ENCODE measurements at regions not wholly inside any gene's neighbourhood (a gene's known extent, or its start where the extent isn't known, plus 50 kb on each side); places are given as distances from the start of the nearest gene placed in this dataset.

DNA sequence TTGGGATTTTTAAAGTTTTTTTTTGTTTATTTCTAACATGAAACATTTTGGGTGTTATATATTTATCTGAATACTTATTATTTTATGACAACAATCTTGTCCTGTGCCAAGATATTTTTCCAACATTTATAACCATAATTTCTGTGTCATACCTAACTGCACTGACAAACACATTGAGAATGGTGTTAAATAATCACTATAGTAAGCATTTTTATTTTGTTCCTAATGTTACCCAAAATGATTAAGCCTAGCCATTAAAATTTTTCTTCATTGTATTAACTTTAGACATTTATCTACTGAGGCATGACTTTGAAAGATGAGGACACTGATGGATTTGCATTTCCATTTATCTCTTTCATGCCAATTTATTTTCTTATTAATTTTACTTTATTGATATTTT lies 91.6 kb upstream of the STK32A start:
- H3K9me3 Mint-ChIP-seq = peaks cover 10% of the 10 kb centered on the region
- H3K4me1 Mint-ChIP-seq = no peaks in the 10 kb centered on the region
- DNase-seq = no peak
- H3K27me3 Mint-ChIP-seq = no peaks in the 10 kb centered on the region
- H3K27ac Mint-ChIP-seq = no peak overlapping the region
- intact Hi-C loops (cut with micrococcal nuclease) = no loop called here
- H3K4me3 Mint-ChIP-seq = no peak overlapping the region
- H3K36me3 Mint-ChIP-seq (ENCODE audit: low read depth) = no peaks in the 10 kb centered on the region

GRCh38 chr5:147145328-147145727 lies 89.5 kb upstream of the STK32A start:
- DNase-seq = no peak
- intact Hi-C loops (cut with micrococcal nuclease) = no loop called here
- Mint-ChIP-seq H3K27ac (no peak overlapping the region), H3K4me3 (no peak overlapping the region), H3K36me3 (ENCODE audit: low read depth) (no peaks in the 10 kb centered on the region), H3K4me1 (no peaks in the 10 kb centered on the region), H3K9me3 (no peaks in the 10 kb centered on the region), H3K27me3 (no peaks in the 10 kb centered on the region)

DNA sequence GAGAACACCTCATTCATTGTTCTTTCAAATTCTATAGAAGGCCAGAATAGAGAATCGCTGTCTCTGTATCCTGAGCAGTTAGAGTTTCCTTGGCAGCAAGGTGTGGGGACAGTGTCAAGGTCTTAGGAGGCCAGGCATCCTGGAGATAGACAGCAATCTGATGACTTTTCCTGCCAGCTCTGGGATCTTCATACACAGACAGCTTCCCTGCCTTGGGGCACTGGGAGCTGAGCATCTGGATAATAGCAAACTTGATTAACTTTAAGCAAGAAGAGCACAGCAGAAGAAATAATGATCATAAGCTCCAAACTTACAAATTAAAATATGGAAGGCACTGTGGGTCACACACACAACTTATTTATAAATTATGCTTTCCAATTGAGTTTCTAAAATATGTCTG lies 86.1 kb upstream of the STK32A start:
- H3K36me3 Mint-ChIP-seq (ENCODE audit: low read depth) = no peaks in the 10 kb centered on the region

DNA sequence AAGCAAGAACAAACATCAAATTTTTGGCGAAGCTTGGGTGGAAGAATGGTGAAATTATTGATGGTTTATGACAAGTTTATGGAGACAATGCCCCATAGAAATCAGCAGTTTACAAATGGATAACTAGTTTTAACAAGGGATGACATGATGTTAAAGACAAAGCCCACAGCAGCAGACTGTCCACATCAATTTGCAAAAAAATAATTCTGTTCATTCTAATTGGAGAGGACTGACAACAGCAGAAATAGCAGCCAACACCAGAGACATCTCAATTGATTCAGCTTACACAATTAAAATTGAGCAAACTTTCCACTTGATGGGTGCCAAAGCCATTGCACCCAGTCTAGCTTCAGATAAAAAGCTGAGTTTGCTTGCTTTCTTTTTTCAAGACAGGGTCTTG lies 82.7 kb upstream of the STK32A start:
- H3K27me3 Mint-ChIP-seq = no peaks in the 10 kb centered on the region
- H3K27ac Mint-ChIP-seq = no peak overlapping the region
- H3K9me3 Mint-ChIP-seq = no peaks in the 10 kb centered on the region
- no peaks in the 10 kb centered on the region for H3K4me1 Mint-ChIP-seq
- no peak for DNase-seq
- intact Hi-C loops (cut with micrococcal nuclease) = no loop called here
- no peaks in the 10 kb centered on the region for H3K36me3 Mint-ChIP-seq (ENCODE audit: low read depth)
- no peak overlapping the region for H3K4me3 Mint-ChIP-seq

More for the DNA sequence above, 86.1 kb upstream of the STK32A start:
- Mint-ChIP-seq H3K9me3 (no peaks in the 10 kb centered on the region), H3K27ac (no peak overlapping the region), H3K4me1 (no peaks in the 10 kb centered on the region), H3K4me3 (no peak overlapping the region), H3K27me3 (no peaks in the 10 kb centered on the region)
- no peak for DNase-seq
- intact Hi-C loops (cut with micrococcal nuclease) = no loop called here

DNA sequence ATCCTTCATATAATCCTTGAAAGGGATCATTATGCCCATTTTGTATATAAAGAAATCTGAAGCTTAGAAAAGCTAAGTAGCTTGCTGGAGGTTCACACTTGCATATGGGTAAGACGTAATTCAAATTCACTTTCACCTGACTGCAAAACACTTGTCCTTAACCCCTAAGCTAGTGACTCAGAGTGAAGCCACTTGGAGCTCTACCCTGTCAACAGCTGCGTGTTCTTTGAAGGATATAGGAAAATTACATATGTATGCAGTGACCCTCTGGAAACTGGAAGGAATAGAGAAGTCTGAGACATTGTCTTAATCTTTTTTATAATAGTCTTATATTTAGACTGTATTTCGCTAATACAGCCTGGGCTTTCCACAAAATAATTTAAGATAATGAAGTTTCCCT lies 80.0 kb upstream of the STK32A start:
- H3K9me3 Mint-ChIP-seq = no peaks in the 10 kb centered on the region
- no peaks in the 10 kb centered on the region for H3K4me1 Mint-ChIP-seq
- H3K4me3 Mint-ChIP-seq = no peak overlapping the region
- no peak for DNase-seq
- no peak overlapping the region for H3K27ac Mint-ChIP-seq
- no peaks in the 10 kb centered on the region for H3K27me3 Mint-ChIP-seq
- no peaks in the 10 kb centered on the region for H3K36me3 Mint-ChIP-seq (ENCODE audit: low read depth)
- intact Hi-C loops (cut with micrococcal nuclease) = no loop called here

- intact Hi-C loops (cut with micrococcal nuclease) = no loop called here
- H3K9me3 Mint-ChIP-seq = no peaks in the 10 kb centered on the region
- no peak for DNase-seq
- H3K27ac Mint-ChIP-seq = no peak overlapping the region
- H3K4me1 Mint-ChIP-seq = no peaks in the 10 kb centered on the region
- no peak overlapping the region for H3K4me3 Mint-ChIP-seq
- H3K36me3 Mint-ChIP-seq (ENCODE audit: low read depth) = no peaks in the 10 kb centered on the region
- no peaks in the 10 kb centered on the region for H3K27me3 Mint-ChIP-seq
Measured at GRCh38 chr5:147156012-147156411, 78.8 kb upstream of the STK32A start.

DNA sequence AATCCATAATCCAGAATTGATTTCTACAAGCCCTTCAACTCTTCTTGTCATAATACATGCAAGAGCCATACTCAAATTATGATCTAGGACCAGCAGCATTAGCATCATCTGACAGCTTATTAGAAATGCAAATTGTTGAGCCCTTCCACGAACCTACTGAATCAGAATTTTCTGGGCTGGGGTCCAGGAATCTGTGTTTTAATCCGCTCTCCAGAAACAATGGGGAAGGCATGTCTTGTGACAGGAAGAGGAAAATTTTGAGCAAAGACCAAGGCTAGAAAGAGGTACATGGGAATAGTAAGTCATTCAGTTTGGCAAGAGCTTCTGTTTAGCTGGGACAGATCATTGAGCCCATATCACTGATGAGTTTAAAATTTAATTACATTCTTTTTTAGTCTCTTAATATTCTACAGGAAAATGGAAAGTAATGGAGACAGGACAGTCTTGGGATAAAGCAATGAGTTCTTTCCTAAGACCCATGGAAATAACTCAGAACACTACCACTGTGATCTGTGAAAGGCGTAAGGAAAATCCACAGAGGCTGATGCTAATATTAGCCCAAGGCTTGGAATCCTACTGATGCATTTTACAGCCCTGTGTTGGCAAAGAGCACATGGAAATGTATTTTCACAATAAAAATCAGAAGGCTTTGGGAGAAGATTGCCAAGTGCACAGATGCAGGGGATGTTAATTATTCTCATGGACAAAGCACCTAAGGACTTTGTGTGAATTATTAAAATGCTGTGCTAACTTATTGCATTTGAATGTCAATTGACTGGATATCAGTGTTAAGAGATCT lies 73.7 kb upstream of the STK32A start:
- DNase-seq = no peak
- intact Hi-C loops (cut with micrococcal nuclease) = no loop called here
- no peak overlapping the region for H3K4me3 Mint-ChIP-seq
- H3K4me1 Mint-ChIP-seq = no peaks in the 10 kb centered on the region
- H3K27ac Mint-ChIP-seq = no peak overlapping the region
- H3K36me3 Mint-ChIP-seq (ENCODE audit: low read depth) = no peaks in the 10 kb centered on the region
- no peaks in the 10 kb centered on the region for H3K27me3 Mint-ChIP-seq
- H3K9me3 Mint-ChIP-seq = no peaks in the 10 kb centered on the region

DNA sequence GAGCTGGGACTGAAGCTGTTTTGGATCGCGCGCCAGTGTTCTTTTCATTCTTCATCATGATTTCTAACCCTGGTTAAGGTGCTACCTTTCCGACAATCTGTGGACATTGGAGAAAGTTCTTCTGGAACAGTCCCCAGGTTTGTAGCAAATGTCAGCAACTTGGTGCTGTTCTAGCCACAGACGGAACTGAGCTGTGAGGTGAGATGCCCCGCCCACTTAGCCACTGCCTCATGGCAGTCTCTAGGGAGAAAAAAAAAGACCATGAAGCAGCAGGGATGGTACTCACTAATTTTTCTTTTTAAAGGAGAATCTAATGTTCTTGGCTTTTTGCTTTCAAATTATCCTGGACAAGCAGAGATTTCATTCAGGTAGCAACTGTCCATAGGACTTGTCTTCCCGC lies 72.1 kb upstream of the STK32A start:
- H3K9me3 Mint-ChIP-seq = no peaks in the 10 kb centered on the region
- no peak overlapping the region for H3K4me3 Mint-ChIP-seq
- H3K27me3 Mint-ChIP-seq = no peaks in the 10 kb centered on the region
- H3K4me1 Mint-ChIP-seq = no peaks in the 10 kb centered on the region
- no peak for DNase-seq
- intact Hi-C loops (cut with micrococcal nuclease) = no loop called here
- H3K27ac Mint-ChIP-seq = no peak overlapping the region
- H3K36me3 Mint-ChIP-seq (ENCODE audit: low read depth) = no peaks in the 10 kb centered on the region

- Mint-ChIP-seq H3K4me1 (peaks cover 4% of the 10 kb centered on the region), H3K9me3 (peaks cover 3% of the 10 kb centered on the region), H3K36me3 (ENCODE audit: low read depth) (no peaks in the 10 kb centered on the region), H3K27me3 (no peaks in the 10 kb centered on the region), H3K27ac (no peak overlapping the region), H3K4me3 (no peak overlapping the region)
- DNase-seq = no peak
- intact Hi-C loops (cut with micrococcal nuclease) = no loop called here
Measured at GRCh38 chr5:147167529-147167928, 67.3 kb upstream of the STK32A start.

GRCh38 chr5:147168578-147169327 lies 66.1 kb upstream of the STK32A start:
- Mint-ChIP-seq H3K36me3 (ENCODE audit: low read depth) (no peaks in the 10 kb centered on the region), H3K4me1 (peaks cover 4% of the 10 kb centered on the region), H3K9me3 (peaks cover 3% of the 10 kb centered on the region), H3K4me3 (no peak overlapping the region), H3K27ac (no peak overlapping the region), H3K27me3 (no peaks in the 10 kb centered on the region)
- DNase-seq = no peak
- intact Hi-C loops (cut with micrococcal nuclease) = no loop called here

GRCh38 chr5:147169399-147169798 lies 65.4 kb upstream of the STK32A start:
- peaks cover 3% of the 10 kb centered on the region for H3K9me3 Mint-ChIP-seq
- peaks cover 4% of the 10 kb centered on the region for H3K4me1 Mint-ChIP-seq
- no peaks in the 10 kb centered on the region for H3K36me3 Mint-ChIP-seq (ENCODE audit: low read depth)
- H3K27me3 Mint-ChIP-seq = no peaks in the 10 kb centered on the region
- H3K4me3 Mint-ChIP-seq = no peak overlapping the region
- intact Hi-C loops (cut with micrococcal nuclease) = no loop called here
- no peak overlapping the region for H3K27ac Mint-ChIP-seq
- DNase-seq = no peak

DNA sequence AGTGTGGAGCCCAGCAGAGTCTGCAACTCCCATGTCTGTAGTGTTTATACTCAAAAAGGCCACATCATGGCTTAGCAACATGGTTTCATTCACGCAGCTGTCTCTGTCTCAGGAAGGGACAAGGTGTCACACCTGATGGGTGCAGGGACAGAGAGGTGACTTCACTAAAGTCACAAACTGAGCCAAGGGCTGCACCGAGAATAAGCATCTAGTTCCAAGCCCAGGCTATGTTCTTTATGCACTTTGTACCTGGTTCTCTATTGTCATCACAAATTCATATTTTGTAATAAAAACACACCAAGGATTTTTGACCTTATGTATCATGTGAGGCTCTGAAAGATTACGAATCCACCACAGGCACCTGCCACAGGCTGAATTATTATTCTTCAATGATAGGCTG lies 64.9 kb upstream of the STK32A start:
- DNase-seq = no peak
- Mint-ChIP-seq H3K36me3 (ENCODE audit: low read depth) (no peaks in the 10 kb centered on the region), H3K27me3 (no peaks in the 10 kb centered on the region), H3K27ac (no peak overlapping the region), H3K4me3 (no peak overlapping the region), H3K9me3 (peaks cover 3% of the 10 kb centered on the region), H3K4me1 (peaks cover 4% of the 10 kb centered on the region)
- intact Hi-C loops (cut with micrococcal nuclease) = no loop called here

GRCh38 chr5:147170603-147171002 lies 64.2 kb upstream of the STK32A start:
- H3K4me3 Mint-ChIP-seq = no peak overlapping the region

DNA sequence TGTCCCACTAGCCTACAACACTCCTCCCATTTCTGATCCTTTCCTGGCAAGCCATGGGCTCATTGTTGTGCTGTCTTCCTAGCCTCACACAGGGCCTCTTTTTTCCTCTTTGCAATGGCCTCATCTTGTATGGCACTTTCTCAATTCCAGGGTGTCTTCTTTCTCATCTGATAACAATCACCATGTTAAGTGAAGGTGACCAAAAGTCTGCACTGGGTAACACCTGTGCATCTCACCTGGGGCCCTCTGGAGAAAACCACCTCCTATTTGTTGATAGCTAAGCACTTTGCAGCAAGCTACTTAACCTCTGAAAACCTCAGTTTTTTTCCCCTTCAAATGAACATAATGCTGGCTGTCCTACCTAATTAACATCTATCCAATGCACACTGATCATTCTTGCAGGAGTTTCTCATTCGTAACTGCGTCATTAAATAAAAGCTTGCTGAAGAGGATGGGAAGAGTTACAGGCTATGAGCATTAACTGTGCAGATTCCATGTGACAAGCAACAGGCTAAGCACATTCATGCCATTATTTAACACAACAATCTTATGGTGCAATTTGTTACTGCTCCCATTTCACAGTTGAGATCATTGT lies 60.1 kb upstream of the STK32A start:
- no peaks in the 10 kb centered on the region for H3K36me3 Mint-ChIP-seq (ENCODE audit: low read depth)
- H3K4me3 Mint-ChIP-seq = no peak overlapping the region
- intact Hi-C loops (cut with micrococcal nuclease) = no loop called here
- no peak for DNase-seq
- no peak overlapping the region for H3K27ac Mint-ChIP-seq
- H3K9me3 Mint-ChIP-seq = peaks cover 3% of the 10 kb centered on the region
- H3K27me3 Mint-ChIP-seq = no peaks in the 10 kb centered on the region
- H3K4me1 Mint-ChIP-seq = peaks cover 4% of the 10 kb centered on the region

More at GRCh38 chr5:147170603-147171002, 64.2 kb upstream of the STK32A start:
- intact Hi-C loops (cut with micrococcal nuclease) = no loop called here
- Mint-ChIP-seq H3K36me3 (ENCODE audit: low read depth) (no peaks in the 10 kb centered on the region), H3K4me1 (peaks cover 4% of the 10 kb centered on the region), H3K9me3 (peaks cover 3% of the 10 kb centered on the region), H3K27me3 (no peaks in the 10 kb centered on the region), H3K27ac (no peak overlapping the region)
- DNase-seq = no peak

Measured in activated CD4-positive, alpha-beta T cell treated with anti-CD3 and anti-CD28 coated beads, Interleukin-2, amount 10 ng/mL, durations not matched to agents 24 days and 14 days (primary cell).